OCI-LY1 (cell line): ENCODE measurements at regions not wholly inside any gene's neighbourhood (a gene's known extent, or its start where the extent isn't known, plus 50 kb on each side); places are given as distances from the start of the nearest gene placed in this dataset.

ENCODE experiments used
- EZH2 ChIP-seq: fragments of 200-600 bp; sonication (generic), shearing (Covaris generic); IDR thresholded peaks from 2 replicates; pipeline ENCODE4 v1.8.0; 2017; ENCODE audit warnings: borderline replicate concordance, mixed run types, mild to moderate bottlenecking, antibody characterized with exemption, low read length, moderate library complexity, mixed read lengths
- TF ChIP-seq, protein P1 (sequence below): fragments of 200-600 bp; sonication (generic), shearing (Covaris generic); IDR thresholded peaks from 2 replicates; pipeline ENCODE4 v1.5.1; 2017; ENCODE audit warnings: mild to moderate bottlenecking, antibody characterized with exemption, low read length, moderate library complexity, mixed read lengths

DNA sequence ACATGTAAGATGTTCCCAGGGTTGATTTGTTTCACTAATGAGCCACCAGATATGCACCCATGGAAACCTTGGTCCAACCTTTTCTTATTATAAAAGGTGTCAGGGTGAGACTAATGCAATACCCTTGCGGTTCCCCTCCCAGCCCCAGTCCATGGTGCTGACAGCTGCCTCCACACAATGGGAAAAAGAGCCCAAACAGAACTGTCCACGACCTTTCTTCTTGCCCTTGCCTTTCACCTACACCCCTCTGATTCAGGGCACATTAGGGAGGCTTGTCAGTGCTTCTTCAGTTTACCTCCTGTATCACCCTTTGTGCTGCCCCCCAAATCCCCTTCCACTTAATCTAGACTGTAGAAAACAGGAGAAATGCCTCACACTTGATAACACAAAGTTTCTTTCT lies 352.7 kb upstream of the CDH4 start:
- TF ChIP-seq, protein P1, sequence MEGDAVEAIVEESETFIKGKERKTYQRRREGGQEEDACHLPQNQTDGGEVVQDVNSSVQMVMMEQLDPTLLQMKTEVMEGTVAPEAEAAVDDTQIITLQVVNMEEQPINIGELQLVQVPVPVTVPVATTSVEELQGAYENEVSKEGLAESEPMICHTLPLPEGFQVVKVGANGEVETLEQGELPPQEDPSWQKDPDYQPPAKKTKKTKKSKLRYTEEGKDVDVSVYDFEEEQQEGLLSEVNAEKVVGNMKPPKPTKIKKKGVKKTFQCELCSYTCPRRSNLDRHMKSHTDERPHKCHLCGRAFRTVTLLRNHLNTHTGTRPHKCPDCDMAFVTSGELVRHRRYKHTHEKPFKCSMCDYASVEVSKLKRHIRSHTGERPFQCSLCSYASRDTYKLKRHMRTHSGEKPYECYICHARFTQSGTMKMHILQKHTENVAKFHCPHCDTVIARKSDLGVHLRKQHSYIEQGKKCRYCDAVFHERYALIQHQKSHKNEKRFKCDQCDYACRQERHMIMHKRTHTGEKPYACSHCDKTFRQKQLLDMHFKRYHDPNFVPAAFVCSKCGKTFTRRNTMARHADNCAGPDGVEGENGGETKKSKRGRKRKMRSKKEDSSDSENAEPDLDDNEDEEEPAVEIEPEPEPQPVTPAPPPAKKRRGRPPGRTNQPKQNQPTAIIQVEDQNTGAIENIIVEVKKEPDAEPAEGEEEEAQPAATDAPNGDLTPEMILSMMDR: no peak
- TF ChIP-seq EZH2: no peak
